ENCODE measurements at regions not wholly inside any gene's neighbourhood (a gene's known extent, or its start where the extent isn't known, plus 50 kb on each side); places are given as distances from the start of the nearest gene placed in this dataset.

- TF ChIP-seq MGA (IDR thresholded peaks at IDR 0.05) (peak; percentile 9; the same call in 1 of the 2 replicates), CUX1 (CRISPR knock-in tag; IDR thresholded peaks at IDR 0.05) (no peak), SOX6 (IDR thresholded peaks at IDR 0.05) (no peak)
Measured at GRCh38 chr6:43990275-43990626, 137.0 kb downstream of the MRPL14 start (continued).

Measured in K562 (cell line).